Non-pigmented ciliary epithelial cell (primary cell): ENCODE measurements at regions not wholly inside any gene's neighbourhood (a gene's known extent, or its start where the extent isn't known, plus 50 kb on each side); places are given as distances from the start of the nearest gene placed in this dataset.
"Not testable (repeated sequence)": the region's sequence is repeated elsewhere in the genome, so short reads cannot be mapped to it uniquely, and the experiment has no call there.

Experiments used
- DNase-seq: peaks from one replicate; pipeline ENCODE4 v3.0.0-alpha.2; 2010; ENCODE audit warnings: low read depth

GRCh38 chr2:59254279-59254678 lies 1013.2 kb upstream of the FANCL start:
- no peak for DNase-seq

- no peak for DNase-seq
These were observed 1009.2 kb upstream of the FANCL start for GRCh38 chr2:59250307-59250677.

- no peak for DNase-seq
These were observed 1008.5 kb upstream of the FANCL start for GRCh38 chr2:59249441-59250306.

GRCh38 chr2:59239146-59239545 lies 998.0 kb upstream of the FANCL start:
- DNase-seq: no peak

- no peak for DNase-seq
These were observed 996.2 kb upstream of the FANCL start for GRCh38 chr2:59237311-59237710.

GRCh38 chr2:59236723-59237122 lies 995.6 kb upstream of the FANCL start:
- no peak for DNase-seq

- no peak for DNase-seq
These were observed 992.8 kb upstream of the FANCL start for GRCh38 chr2:59233920-59234319.

GRCh38 chr2:59233448-59233847 lies 992.3 kb upstream of the FANCL start:
- DNase-seq: no peak

GRCh38 chr2:59232394-59233165 lies 991.5 kb upstream of the FANCL start:
- no peak for DNase-seq

- not testable (repeated sequence) for DNase-seq
These were observed 985.2 kb upstream of the FANCL start for GRCh38 chr2:59226362-59226761.

GRCh38 chr2:59223742-59224141 lies 982.6 kb upstream of the FANCL start:
- DNase-seq: no peak

- no peak for DNase-seq
These were observed 976.2 kb upstream of the FANCL start for GRCh38 chr2:59217360-59217759.

GRCh38 chr2:59206361-59206760 lies 965.2 kb upstream of the FANCL start:
- no peak for DNase-seq

- DNase-seq: no peak
These were observed 962.9 kb upstream of the FANCL start for GRCh38 chr2:59204040-59204439.

GRCh38 chr2:59196491-59196890 lies 955.4 kb upstream of the FANCL start:
- peak; percentile 13 for DNase-seq

- no peak for DNase-seq
These were observed 954.7 kb upstream of the FANCL start for GRCh38 chr2:59195851-59196250.

- no peak for DNase-seq
These were observed 950.7 kb upstream of the FANCL start for GRCh38 chr2:59191781-59192180.

- DNase-seq: no peak
These were observed 949.4 kb upstream of the FANCL start for GRCh38 chr2:59190518-59190917.

GRCh38 chr2:59184276-59185020 lies 943.3 kb upstream of the FANCL start:
- no peak for DNase-seq

- no peak for DNase-seq
These were observed 941.9 kb upstream of the FANCL start for GRCh38 chr2:59183070-59183469.

GRCh38 chr2:59182249-59182648 lies 941.1 kb upstream of the FANCL start:
- no peak for DNase-seq

GRCh38 chr2:59181347-59181746 lies 940.2 kb upstream of the FANCL start:
- DNase-seq: no peak

- no peak for DNase-seq
These were observed 939.5 kb upstream of the FANCL start for GRCh38 chr2:59180621-59181020.
